ENCODE measurements at regions not wholly inside any gene's neighbourhood (a gene's known extent, or its start where the extent isn't known, plus 50 kb on each side); places are given as distances from the start of the nearest gene placed in this dataset.

DNA sequence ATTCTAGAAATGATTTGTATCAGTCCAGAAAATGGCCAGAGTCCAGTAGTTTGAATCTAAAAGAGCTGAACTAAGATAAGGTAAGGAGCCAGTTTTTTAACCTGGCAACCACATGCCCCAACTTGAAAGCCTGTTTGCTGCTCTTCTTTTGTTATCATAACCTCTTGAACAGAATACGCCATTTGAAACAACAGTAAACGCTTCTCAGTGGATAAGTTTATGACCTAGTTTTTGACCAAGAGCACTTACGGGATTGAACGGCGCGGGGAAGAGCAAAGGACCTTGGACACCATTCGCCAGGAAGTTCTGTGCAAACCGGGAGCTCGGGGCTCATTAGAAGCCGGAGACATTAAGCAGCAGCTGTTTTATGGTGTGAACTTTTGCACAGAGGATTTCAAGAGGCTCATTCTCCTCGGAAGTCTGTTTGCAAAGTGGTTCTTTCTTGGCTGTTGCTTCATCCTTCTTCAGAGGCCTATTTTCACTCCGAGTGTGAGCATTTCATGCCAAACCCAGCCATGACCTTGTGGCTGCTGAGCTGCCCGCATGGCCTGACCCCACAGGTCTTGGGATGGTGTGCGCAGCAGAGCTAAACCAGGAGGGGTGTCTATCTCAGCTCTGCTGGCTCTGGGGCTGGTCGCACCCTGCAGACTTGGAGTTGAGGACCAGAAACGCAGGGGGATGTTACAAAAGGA is 215.1 kb downstream of the SOX4 start:
- no peak for DNase-seq (ENCODE audit: low read depth in 2 of 2)

DNA sequence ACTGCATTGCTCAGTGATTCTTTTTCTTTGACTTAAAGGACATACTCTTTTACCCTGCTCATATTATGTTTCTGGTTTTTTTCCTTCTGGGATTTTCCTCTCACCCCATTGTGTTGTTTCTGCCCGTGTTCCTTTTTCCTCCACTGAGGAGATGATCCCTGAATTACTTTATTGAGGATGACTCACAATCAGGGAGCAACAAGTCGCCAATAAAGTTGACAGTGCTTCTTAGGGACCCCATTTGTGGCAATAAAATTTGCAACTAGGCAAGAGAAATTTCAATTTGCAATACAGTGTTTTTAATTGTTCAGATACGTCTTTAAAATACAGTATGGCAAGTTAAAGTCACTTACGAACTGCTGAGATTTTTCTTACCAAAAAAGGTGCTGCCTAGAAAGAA is 217.9 kb downstream of the SOX4 start:
- no peak for DNase-seq (ENCODE audit: low read depth in 2 of 2)

DNA sequence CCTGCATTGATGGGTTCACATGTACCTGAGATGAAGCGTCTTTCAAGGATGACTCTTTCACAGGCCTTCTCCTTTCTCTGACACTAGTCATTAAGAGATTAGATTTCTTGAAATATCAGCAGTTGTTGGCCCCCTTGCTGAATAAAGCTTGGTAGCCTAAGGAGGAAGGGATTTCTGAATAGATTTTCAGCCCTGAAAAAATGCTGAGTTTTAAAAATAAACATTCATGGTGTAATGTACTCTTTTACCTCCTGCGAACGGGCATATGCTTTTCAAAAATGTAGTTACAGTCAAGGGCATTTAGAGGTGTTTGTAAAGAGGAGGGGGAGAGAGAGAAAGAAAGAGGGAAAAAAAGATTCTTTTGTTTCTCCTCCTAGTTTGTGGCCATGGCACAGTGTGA is 222.7 kb downstream of the SOX4 start:
- no peak for DNase-seq (ENCODE audit: low read depth in 2 of 2)

DNA sequence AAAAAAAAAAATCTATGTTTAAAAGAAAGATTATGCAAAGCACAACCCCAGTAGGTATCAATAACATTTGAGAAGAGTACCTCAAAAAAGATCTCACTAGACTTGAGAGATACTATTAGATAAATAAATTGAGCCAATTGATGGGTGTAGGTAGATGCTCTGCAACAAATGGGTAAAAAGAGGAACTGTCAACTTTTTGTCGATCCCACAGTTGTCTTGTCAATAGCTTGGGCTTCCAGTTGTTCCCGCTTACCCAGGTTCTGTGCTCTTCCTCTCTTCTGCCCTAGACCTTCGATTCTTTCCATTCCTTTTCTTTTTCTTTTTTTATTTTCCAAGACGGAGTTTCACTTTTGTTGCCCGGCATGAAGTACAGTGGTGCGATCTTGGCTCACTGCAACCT is 226.9 kb downstream of the SOX4 start:
- DNase-seq (ENCODE audit: low read depth in 2 of 2) = no peak

DNA sequence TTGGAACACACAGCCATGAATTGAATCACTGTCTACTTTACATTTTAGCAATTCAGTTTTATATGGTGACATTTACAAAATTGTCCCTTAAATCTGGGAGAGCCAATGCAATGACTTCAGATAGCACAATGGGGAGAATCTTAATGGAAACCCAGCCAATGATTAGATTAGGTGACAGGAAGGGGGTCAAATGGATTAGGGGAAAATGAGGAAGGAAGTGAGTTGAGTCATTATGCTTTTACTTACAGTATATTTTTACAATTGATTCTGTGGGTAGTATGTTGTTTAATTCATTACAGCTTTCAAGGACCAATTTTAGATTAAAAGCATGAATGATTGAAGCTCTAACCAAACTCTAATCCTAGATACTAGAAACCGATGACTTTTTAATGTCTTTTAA is 229.8 kb downstream of the SOX4 start:
- DNase-seq (ENCODE audit: low read depth in 2 of 2) = no peak

DNA sequence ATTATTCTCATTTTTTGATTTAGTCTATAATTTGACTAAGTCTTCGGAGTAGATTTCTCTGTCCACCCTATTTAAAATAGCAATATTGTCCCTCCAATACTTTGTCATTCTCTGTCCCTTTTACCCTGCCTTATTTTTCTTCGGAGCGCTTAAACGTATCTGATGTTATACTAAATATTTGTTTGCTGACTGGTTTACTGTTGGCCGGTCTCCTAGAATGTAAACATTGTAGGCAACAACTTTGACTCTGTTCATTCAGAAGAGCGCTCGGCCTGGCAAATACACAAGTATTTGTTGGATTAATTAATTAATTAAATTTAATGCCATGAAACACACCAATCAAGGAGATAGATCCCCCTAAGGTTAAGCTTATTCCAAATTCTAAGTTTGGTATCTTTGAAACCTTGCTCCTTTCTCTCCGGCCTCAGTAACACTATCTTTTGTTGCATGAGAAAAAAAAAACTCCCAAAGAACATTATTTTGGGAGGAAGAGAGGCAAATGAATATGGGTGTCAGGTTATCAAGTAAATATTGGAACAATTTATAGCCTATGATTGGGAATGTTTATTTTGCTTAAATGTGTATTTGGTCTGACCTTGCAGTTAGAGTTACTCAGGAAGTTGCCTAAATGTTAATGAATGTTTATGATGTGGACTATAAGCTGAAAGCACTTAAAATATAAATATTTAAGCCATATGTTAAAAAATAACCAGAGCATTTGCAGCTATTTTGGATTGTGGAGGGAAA is 231.1 kb downstream of the SOX4 start:
- DNase-seq (ENCODE audit: low read depth in 2 of 2) = no peak

DNA sequence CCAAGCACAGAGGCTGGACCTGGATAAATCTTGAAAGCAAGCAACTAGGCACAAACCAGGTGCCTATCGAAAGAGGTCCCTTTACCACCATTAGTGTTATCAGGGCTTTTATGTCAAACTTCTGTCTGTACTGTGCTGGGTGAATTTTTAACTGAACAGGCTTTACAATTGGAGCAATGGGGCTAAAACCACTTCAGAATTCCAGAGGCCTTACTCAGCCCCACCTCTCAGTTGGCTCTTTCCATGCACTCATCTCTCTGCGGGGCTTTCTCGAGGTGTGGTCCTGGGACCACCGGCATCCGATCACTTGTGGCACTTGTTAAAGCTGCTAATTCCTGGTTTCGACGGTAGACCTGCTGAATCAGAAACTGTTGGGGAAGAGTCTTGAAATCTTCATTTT is 232.5 kb downstream of the SOX4 start:
- DNase-seq (ENCODE audit: low read depth in 2 of 2) = no peak

DNA sequence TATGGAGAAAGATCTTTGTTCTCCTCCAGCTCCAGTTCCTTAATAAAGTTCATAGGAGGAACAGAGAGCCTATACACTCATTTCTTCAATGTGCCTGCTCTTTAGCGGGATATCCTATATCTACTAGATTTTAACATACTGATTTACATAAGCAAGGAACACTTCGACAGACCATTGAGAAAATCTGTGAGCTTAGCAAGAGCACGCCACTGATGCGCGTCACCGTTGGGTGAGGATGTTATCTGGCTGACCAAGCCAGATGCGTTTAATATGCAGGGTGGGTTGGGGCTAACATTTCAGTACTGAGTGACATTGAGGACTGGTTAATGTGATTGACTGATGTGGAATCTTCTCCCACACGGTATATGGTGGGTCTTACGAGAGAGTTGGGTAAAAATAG is 233.4 kb downstream of the SOX4 start:
- no peak for DNase-seq (ENCODE audit: low read depth in 2 of 2)

DNA sequence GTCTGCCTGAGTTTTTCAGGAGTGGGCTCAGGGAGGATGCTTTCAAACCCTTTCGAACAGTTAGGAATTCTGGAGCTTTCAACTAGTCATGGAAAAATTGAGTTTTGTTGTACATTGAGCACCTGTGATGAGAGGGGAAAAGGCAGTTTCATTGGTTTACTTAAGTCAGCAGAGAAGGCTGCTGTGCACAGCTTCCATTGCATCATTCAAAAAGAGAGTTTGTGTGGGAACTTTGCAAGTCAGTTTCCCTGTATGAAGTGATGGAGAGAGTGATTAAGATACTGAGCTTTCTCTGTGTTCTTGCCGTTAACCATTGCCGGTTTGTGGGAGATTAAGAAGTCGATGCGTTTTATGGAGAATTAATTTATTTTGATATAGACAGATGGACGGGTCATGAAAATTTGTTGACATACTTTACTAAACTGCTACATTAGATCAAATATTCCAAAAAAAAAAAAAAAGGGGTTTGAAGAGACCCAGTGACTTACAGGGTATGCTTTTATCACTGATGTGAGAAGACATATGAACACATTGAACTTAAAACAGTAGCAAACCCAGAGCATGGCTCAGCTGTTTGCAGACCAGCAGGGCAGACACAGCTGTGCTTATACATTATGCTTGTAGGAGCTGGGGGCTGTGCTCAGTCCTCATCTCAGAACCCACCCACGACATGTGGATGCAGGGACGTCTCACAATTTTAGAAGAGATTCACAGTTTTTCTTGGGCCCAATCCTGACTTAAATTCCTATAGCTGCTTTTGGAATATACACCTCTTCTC is 234.1 kb downstream of the SOX4 start:
- DNase-seq (ENCODE audit: low read depth in 2 of 2) = no peak

DNA sequence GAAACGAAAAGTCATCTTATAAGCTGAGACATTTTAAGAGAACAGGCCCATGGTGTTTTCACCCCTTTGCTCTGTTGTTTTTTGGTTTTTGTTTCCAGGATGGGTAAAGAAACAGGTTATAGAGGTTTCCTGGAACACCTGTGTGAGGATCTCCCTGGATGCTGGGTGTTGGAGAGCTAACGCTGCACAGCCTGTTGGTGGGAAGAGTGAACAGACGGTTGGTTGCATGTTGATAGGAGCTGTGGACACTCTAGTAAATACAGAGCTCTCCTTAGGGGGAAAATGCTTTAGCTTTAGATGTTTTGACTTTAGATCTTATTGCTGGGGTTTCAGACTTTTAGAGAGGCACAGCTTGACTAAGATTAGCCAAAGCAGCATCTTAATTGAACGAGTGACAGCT is 235.2 kb downstream of the SOX4 start:
- DNase-seq (ENCODE audit: low read depth in 2 of 2) = no peak

DNA sequence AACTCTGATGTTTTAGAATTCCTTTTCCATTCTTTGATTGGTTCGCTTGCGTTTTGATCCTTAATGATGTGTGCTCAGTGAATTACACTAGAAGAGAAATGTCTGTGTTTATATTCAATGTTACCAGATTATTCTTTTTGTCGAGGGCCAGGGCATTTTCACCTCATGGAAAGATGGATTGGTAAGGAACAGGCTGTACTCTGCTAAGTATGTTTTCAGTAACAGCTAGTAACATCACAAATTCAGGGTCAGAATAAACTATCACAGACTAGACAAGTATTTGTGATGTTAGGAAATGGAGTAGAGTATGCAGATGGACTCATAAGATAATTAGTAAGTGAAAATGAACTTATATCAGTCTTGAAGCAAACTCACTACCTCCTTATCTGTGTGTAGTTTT is 235.6 kb downstream of the SOX4 start:
- DNase-seq (ENCODE audit: low read depth in 2 of 2) = no peak

DNA sequence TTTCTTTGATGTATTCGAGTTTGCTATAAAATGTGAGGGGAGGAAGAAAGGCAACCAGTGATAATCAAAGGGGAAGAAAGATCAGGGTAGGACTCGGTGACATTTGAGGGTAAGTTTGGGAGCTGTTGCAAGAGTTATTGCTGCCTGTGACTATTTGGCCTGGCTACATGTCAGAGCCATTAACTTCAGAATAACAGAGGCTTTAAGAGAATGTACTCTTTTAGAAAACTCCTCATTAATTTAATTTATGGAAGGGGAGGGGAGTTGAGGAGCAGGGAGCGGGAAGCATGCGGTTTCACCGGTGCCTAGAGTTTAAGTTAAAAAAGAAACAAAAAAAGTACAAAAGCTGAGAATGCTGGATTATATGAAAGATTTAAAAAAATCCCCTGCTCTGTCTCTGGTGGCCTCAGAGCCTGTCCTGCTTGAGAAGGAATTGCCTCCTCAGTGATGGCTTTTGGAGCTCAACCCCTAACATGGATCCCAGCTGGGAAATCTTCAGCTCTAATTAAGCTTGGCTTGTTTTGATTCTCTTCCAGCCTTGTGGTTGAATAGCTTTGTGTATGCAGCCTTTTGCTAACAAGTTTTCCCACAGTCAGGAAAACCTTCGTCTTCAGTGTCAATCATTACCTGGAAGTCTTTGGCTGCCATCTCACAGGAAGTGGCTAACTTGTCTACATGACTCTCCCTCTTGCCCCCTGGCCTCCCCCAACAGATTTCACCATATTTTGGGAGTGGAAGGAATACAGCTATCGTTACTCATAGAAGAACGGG is 238.2 kb downstream of the SOX4 start:
- no peak for DNase-seq (ENCODE audit: low read depth in 2 of 2)

DNA sequence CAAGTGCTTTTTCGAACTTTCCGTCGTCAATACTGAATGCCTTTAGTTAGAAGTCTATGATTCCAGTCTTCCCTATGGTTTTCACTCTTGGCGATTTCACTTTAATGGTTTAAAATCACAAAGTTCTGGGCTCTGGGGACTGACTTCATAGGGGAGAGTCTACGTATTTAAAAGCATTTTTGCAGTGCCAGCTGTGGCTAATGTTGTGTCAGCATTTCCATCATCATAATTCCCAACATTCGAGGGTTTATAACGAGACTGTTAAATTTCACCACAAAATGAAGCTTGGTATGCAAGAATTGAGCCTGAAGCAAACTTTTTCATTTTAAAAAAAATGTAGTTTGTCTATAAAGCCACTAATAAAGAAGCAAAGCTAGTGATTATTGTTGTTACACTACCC is 242.7 kb downstream of the SOX4 start:
- DNase-seq (ENCODE audit: low read depth in 2 of 2) = no peak

DNA sequence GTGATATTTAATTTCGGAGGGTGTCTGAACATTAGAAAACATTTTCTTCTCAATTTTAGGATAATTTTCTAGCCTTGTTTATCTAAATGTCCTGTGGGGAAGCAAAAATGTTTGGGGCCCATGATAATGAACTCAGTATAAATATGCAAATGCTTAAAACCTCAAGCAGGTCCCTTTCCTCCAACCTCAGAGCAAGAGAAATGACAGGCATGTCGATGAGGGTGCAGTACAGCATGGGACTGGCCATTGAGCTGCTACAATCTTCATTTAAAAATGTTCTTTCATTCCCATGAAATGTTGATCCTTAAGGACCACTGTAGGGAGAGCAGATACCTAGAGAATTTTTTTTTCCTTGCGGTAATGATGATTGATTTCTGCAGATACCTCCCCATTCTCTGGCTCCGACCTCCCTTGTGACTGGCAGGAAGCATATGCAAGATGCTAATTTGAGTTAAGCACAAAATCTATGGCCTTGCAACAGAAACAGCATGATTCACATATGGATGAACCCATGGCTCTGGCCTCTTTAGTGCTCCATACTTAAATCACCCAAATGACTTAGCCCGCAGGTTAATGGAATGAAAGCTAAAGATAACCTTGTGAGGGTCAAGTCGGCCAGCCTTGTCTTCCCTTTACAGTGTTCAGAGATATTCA is 243.3 kb downstream of the SOX4 start:
- no peak for DNase-seq (ENCODE audit: low read depth in 2 of 2)

DNA sequence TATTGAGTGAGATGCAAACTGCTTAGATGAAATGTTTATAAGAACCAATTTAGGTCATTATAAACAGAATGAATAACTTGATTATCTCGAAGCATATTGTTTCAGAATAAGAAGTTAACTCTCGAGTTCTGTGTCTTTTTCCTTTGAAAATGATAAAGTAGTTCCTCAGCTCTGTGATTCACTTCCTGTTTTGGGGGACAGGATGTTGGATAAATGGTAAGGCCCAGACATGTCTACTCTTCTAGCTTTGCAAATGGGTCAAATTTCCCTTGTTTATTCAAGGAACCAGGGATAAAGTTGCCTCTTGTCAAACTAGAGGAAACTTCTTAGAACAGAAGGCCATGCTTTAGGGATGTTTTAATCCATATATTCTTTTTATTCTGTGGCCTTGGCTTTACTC is 246.9 kb downstream of the SOX4 start:
- DNase-seq (ENCODE audit: low read depth in 2 of 2) = no peak

DNA sequence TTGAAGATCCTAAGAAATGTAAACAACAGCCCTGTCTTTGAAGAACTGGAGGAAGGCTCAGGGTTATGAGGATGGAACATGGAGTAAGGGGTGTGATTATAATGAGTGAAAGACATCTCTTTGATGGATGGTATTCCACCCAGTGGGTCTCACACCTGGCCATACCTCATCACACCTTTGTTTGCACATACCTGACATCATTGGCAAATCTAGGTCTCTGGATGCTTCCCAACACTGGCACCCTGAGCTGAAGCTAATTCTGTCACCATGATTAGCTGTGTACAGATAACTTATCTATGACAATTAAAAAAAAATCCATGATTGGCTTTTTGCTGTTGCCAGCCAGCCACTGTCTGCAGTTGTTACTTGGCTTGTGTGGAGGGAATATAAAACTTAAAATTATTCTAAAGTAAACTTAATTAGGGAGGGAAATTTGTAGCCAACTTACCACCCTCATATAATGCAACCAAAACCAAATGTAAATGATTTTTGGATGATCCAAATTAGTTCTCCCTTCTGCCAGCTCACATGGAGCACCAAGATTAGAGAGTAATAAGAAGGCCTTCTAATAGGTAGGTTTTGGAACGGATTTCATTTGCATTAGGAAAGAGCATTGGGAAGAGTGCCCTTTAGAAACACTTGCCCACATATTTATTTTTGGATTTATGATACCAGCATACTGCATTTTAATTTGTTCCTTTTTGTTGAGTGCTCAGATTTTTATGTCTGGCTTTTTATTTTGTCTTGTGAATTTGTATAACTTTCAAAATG is 249.5 kb downstream of the SOX4 start:
- no peak for DNase-seq (ENCODE audit: low read depth in 2 of 2)

DNA sequence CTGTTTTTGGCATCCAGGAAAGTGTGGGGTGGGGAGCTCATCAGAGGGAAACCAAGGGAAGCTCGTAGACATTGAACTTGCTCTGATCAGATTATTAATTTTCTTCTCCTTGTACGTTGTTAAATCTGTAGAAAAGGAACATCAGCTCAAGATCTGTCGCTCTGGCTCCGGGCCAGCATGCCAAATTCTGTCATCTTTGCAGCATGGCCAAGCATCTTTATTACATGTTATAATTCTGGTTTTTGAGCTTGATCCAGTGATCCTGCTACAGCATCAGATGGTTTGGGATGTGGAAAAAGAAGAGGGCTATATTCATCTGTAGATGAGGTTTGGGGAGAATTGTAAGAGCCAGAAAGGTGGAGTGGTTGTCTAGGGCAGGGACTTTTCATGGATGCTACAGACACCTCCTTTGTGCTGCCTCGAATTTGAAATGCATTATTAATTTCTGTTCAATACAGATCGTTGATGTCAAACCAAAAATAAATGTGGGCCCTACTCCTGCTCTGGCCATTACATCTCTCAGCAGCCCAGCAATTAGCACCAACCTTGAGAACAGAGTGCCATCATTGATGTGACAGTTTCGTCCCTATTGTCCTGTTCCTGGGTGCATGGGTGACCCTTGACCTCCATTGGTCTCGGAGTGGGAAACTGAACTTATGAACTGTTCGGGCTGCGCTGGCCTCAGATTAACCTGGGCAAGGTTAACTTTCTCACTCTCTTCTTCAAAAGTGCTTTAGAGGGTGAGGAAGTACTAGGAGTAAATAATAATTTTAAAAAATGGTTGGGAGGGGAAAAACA is 250.8 kb downstream of the SOX4 start:
- DNase-seq (ENCODE audit: low read depth in 2 of 2) = no peak

DNA sequence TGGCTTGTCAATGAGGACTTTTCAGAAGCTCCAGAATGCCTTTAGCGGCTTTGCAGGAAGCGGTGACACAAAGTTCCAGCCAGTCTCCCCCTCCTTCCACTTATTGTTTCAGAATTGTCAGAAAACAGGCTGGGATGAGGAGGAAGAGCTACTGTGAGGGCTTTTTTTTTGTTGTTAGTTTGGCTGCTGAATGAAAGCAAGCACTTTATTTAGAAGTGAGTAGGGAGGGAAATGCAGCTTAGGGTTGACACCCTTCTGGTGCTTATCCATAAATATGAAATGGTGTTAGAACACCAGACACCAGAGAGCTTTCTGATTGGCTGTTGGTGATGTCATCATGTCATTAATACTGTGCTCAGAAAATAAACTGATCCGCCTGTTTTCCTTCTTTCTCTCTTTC is 251.5 kb downstream of the SOX4 start:
- no peak for DNase-seq (ENCODE audit: low read depth in 2 of 2)

DNA sequence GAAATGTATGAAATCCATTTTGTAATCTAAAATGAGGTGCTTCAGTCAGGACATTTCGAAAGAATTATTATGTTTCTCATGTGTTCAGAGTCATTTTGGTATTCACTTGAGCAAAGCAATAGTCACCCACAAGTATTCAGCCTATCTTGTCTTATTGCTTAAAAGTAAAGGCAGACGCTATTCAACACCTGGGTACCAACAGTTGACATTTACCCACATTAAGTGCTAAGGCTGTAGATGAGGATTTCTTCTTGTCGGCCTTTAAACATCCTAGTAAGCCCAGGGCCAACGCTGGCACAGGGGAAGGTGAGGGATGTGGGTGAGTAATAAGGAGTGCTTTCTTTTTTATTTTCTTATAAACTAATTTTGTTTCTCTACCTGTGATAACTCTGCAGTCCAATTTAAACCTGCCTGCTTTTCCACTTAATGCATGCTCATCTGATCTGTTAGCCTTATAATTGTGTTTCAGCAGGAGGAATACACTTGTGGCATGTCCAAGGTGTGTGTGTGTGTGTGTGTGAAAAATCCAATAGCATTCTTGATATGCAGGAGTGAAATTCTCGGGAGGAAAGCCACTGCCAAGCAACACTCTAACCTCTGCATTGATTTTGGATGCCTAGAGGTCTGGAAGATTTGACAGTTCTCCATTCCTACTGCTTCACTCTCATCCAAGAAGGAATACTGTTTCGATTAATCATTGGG is 252.0 kb downstream of the SOX4 start:
- no peak for DNase-seq (ENCODE audit: low read depth in 2 of 2)

Data from stimulated activated CD4-positive, alpha-beta T cell treated with anti-CD3 and anti-CD28 coated beads, Interleukin-15, amount 100 ng/mL, for 48 hours (primary cell).